A673 (cell line): ENCODE measurements at regions not wholly inside any gene's neighbourhood (a gene's known extent, or its start where the extent isn't known, plus 50 kb on each side); places are given as distances from the start of the nearest gene placed in this dataset.

ENCODE experiments used
- BruUV-seq: library from RNA; stranded (reverse); fragments of 400-500 nt; replicated peaks from 2 replicates; lab custom pipeline; 2021; lab: Mats Ljungman, UMichigan
- CTCF ChIA-PET: fragments of 300-600 bp; sonication (Branson Sonifier 250); formaldehyde crosslinking; loops from one replicate; lab custom pipeline; 2022; ENCODE audit warnings: antibody characterized with exemption; lab: Charles Lee
- POLR2A ChIA-PET: fragments of 300-600 bp; sonication (Branson Sonifier 250); formaldehyde crosslinking; loops from one replicate; lab custom pipeline; 2022; ENCODE audit warnings: antibody characterized with exemption; ENCODE audit not compliant: low non-redundant PET; lab: Charles Lee
- DNase-seq: peaks from one replicate; pipeline ENCODE4 v3.0.0-alpha.2; 2015; ENCODE audit warnings: low spot score
- H3K27ac ChIP-seq: fragments of 200-600 bp; sonication (generic); 2 replicates; pipeline ENCODE4 v1.5.1; 2016; ENCODE audit warnings: mixed run types, low read depth, mild to moderate bottlenecking, mixed read lengths, antibody characterized with exemption, low read length; ENCODE audit not compliant: poor library complexity, severe bottlenecking
- H3K27me3 ChIP-seq: fragments of 200-600 bp; sonication (generic); replicated peaks from 2 replicates; pipeline ENCODE4 v1.6.1; 2017; ENCODE audit warnings: mixed run types, low read depth, mild to moderate bottlenecking, mixed read lengths, antibody characterized with exemption, low read length; ENCODE audit not compliant: insufficient read depth, poor library complexity
- H3K36me3 ChIP-seq: fragments of 200-600 bp; sonication (generic); 2 replicates; pipeline ENCODE4 v1.6.1; 2016; ENCODE audit warnings: mixed run types, mild to moderate bottlenecking, mixed read lengths, antibody characterized with exemption, low read length; ENCODE audit not compliant: insufficient read depth, poor library complexity, severe bottlenecking
- H3K4me1 ChIP-seq: fragments of 200-600 bp; sonication (generic); 2 replicates; pipeline ENCODE4 v1.6.1; 2017; ENCODE audit warnings: mixed run types, mild to moderate bottlenecking, mixed read lengths, antibody characterized with exemption, low read length; ENCODE audit not compliant: insufficient read depth, poor library complexity, severe bottlenecking
- H3K4me3 ChIP-seq: fragments of 200-600 bp; sonication (generic); 2 replicates; pipeline ENCODE4 v1.5.1; 2016; ENCODE audit warnings: low read depth, mixed run types, mild to moderate bottlenecking, mixed read lengths, low read length; ENCODE audit not compliant: poor library complexity, severe bottlenecking
- H3K9me3 ChIP-seq: fragments of 200-600 bp; sonication (generic); 2 replicates; pipeline ENCODE4 v1.6.1; 2016; ENCODE audit warnings: mixed run types, low read depth, mild to moderate bottlenecking, mixed read lengths, antibody characterized with exemption, low read length; ENCODE audit not compliant: poor library complexity, severe bottlenecking
- EZH2 ChIP-seq: fragments of 200-600 bp; sonication (generic); IDR thresholded peaks from 2 replicates; pipeline ENCODE4 v1.6.1; 2017; ENCODE audit warnings: borderline replicate concordance, low read depth, mild to moderate bottlenecking, mixed read lengths, antibody characterized with exemption, low read length; ENCODE audit not compliant: poor library complexity, severe bottlenecking
- intact Hi-C: fragments of 100-400 bp; cut with micrococcal nuclease; formaldehyde crosslinking; loops from one replicate; pipeline ENCODE4 v1.10.0; 2022; ENCODE audit not compliant: unreplicated experiment
- TF ChIP-seq, protein P1 (sequence below): fragments of 300-800, 200-600 bp; sonication (generic); conservative IDR thresholded peaks from 2 replicates; pipeline ENCODE4 v1.5.1; 2017; ENCODE audit warnings: low read depth, mild to moderate bottlenecking, antibody characterized with exemption, low read length, moderate library complexity, mixed read lengths

DNA sequence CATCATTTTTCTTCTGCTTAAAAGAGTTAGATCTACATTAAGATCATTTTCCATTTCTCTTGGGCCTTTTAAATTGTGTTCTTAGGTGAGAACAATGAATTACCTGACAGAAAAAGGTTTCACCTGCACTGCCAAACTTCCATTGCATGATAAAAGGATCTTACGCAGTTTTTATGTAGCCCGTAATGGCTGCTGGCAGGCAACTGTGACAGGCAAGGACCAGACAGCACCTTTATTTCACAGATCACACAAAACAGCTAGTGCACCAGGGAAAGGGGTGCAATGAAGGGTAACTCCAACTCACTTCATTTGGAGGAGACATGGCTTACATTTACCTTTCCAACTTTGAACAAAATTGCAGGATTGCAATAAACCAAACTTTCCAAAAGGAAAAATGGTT is 159.8 kb downstream of the SLITRK1 start:
- Histone ChIP-seq H3K27me3 (no peaks in the 10 kb centered on the region), H3K36me3 (no peaks in the 10 kb centered on the region), H3K4me3 (no peak overlapping the region), H3K27ac (no peak overlapping the region), H3K9me3 (no peaks in the 10 kb centered on the region), H3K4me1 (no peaks in the 10 kb centered on the region)
- intact Hi-C loops: no loop called here
- TF ChIP-seq EZH2: no peak
- TF ChIP-seq, protein P1, sequence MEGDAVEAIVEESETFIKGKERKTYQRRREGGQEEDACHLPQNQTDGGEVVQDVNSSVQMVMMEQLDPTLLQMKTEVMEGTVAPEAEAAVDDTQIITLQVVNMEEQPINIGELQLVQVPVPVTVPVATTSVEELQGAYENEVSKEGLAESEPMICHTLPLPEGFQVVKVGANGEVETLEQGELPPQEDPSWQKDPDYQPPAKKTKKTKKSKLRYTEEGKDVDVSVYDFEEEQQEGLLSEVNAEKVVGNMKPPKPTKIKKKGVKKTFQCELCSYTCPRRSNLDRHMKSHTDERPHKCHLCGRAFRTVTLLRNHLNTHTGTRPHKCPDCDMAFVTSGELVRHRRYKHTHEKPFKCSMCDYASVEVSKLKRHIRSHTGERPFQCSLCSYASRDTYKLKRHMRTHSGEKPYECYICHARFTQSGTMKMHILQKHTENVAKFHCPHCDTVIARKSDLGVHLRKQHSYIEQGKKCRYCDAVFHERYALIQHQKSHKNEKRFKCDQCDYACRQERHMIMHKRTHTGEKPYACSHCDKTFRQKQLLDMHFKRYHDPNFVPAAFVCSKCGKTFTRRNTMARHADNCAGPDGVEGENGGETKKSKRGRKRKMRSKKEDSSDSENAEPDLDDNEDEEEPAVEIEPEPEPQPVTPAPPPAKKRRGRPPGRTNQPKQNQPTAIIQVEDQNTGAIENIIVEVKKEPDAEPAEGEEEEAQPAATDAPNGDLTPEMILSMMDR: no peak
- DNase-seq: no peak
- CTCF ChIA-PET: no interaction called here
- POLR2A ChIA-PET: no interaction called here
- no TSS peak for BruUV-seq

DNA sequence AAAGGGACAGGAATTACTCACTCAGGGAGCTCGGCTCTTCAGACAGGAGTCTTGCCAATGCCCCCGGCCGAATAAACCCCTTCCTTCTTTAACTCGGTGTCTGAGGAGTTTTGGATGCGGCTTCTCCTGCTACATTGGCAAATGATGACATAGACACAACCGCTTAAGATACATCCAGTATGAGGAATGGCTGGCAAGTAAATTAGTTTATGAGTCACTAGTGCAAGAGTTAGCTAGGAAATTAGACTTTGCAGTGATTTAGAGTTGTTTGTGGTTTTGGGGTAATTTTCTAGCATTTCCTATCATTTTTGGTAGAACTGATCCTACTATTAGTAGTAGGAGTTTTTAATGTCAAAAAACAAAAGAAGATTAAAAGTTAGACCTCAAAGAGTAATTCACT is 166.2 kb downstream of the SLITRK1 start:
- POLR2A ChIA-PET: no interaction called here
- H3K27me3 ChIP-seq: no peaks in the 10 kb centered on the region
- no peaks in the 10 kb centered on the region for H3K4me1 ChIP-seq
- CTCF ChIA-PET: no interaction called here
- H3K4me3 ChIP-seq: no peak overlapping the region
- DNase-seq: peak; percentile 24
- H3K36me3 ChIP-seq: no peaks in the 10 kb centered on the region
- H3K27ac ChIP-seq: no peak overlapping the region
- intact Hi-C loops: no loop called here
- TF ChIP-seq, protein P1: no peak
- TF ChIP-seq EZH2: no peak
- BruUV-seq: no TSS peak
- no peaks in the 10 kb centered on the region for H3K9me3 ChIP-seq

DNA sequence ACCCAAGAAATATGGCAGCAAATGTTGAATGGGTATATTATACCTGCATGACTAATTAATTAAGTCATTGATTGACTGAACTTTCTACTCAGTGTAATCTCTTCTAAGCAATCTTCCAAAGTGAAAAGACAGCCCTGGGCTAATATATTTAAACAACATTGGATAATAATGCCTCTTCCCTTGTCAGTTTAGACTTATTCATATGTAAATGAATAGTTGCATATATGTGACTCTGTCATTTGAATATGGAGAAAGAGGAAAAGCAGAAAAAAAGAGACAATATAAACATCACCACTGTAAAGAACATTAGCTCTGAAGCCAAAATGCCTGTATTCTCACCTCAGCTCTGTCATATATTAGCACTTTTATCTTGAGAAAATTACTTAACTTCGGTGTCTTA is 168.0 kb downstream of the SLITRK1 start:
- POLR2A ChIA-PET: no interaction called here
- CTCF ChIA-PET: no interaction called here
- H3K27ac ChIP-seq: no peak overlapping the region

More for the DNA sequence above, 168.0 kb downstream of the SLITRK1 start:
- Histone ChIP-seq H3K4me3 (no peak overlapping the region), H3K9me3 (no peaks in the 10 kb centered on the region), H3K36me3 (no peaks in the 10 kb centered on the region), H3K27me3 (no peaks in the 10 kb centered on the region), H3K4me1 (no peaks in the 10 kb centered on the region)
- BruUV-seq: no TSS peak
- TF ChIP-seq, protein P1: no peak
- no peak for TF ChIP-seq EZH2
- intact Hi-C loops: no loop called here
- DNase-seq: no peak
